ENCODE measurements at regions not wholly inside any gene's neighbourhood (a gene's known extent, or its start where the extent isn't known, plus 50 kb on each side); places are given as distances from the start of the nearest gene placed in this dataset.

DNA sequence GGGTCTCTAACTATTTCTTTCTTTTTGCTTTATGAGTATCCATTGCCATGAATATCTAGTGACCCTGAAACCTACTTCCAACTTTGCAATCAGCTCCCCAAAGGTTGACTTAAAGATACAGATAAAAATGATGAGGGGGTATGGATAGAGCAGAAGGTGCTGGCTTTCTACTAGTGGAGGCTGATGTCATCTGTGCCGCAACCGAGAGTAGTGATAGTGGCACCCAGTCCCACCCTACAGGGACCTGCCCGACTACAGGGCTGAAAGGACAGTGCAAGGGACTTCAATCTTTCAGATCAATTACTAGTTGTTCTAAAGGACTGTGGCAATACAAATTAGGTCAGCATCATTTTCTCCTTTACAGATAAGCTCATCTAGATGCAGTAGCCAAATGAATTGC lies 806.0 kb downstream of the VRK1 start:
- TF ChIP-seq, protein P1, sequence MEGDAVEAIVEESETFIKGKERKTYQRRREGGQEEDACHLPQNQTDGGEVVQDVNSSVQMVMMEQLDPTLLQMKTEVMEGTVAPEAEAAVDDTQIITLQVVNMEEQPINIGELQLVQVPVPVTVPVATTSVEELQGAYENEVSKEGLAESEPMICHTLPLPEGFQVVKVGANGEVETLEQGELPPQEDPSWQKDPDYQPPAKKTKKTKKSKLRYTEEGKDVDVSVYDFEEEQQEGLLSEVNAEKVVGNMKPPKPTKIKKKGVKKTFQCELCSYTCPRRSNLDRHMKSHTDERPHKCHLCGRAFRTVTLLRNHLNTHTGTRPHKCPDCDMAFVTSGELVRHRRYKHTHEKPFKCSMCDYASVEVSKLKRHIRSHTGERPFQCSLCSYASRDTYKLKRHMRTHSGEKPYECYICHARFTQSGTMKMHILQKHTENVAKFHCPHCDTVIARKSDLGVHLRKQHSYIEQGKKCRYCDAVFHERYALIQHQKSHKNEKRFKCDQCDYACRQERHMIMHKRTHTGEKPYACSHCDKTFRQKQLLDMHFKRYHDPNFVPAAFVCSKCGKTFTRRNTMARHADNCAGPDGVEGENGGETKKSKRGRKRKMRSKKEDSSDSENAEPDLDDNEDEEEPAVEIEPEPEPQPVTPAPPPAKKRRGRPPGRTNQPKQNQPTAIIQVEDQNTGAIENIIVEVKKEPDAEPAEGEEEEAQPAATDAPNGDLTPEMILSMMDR (IDR thresholded peaks at IDR 0.05), result no peak
- TF ChIP-seq POLR2A (IDR thresholded peaks at IDR 0.05) (no peak), POLR2AphosphoS5 (IDR thresholded peaks at IDR 0.05) (no peak)

Data from prostate gland (tissue), 2 donors.